ENCODE measurements at regions not wholly inside any gene's neighbourhood (a gene's known extent, or its start where the extent isn't known, plus 50 kb on each side); places are given as distances from the start of the nearest gene placed in this dataset.

- H4K8ac ChIP-seq (ENCODE audit: extremely low read depth, insufficient read depth, low read length) = no peak overlapping the region
- no peak overlapping the region for H2BK120ac ChIP-seq (replicated peaks; ENCODE audit: low read depth, low read length)
- H3K9ac ChIP-seq (replicated peaks in 1 of 4; ENCODE audit: extremely low read depth in 1 of 4, low read depth in 3 of 4, low read length in 3 of 4) = no peak overlapping the region
- FAIRE-seq (no peak), DNase-seq (ENCODE audit: low read depth in 1 of 2, low spot score in 2 of 2) (no peak)
- no peak overlapping the region for H2BK20ac ChIP-seq (ENCODE audit: low read length)
- H3K23ac ChIP-seq (ENCODE audit: insufficient read length) = no peak overlapping the region
- H4K5ac ChIP-seq (ENCODE audit: insufficient read length, low read depth, low read length) = no peak overlapping the region
- H4K91ac ChIP-seq (replicated peaks; ENCODE audit: insufficient read length, low read length) = no peak overlapping the region
- H3K14ac ChIP-seq (ENCODE audit: insufficient read length) = no peak overlapping the region
- H3K27ac ChIP-seq (ENCODE audit: low read depth, low read length) = no peak overlapping the region
- H3K9me3 ChIP-seq (ENCODE audit: insufficient read depth in 2 of 2, low read depth in 1 of 2, low read length in 1 of 2) = no peaks in the 10 kb centered on the region
- H3K4ac ChIP-seq (replicated peaks; ENCODE audit: insufficient read length, low read depth, low read length) = no peak overlapping the region
- no peak overlapping the region for H3K56ac ChIP-seq (replicated peaks; ENCODE audit: insufficient read length, low read depth, low read length)
- no peak overlapping the region for H3K4me2 ChIP-seq (ENCODE audit: insufficient read depth in 1 of 2, low read depth in 2 of 2, low read length in 2 of 2)
- ChIA-PET POLR2A (ENCODE audit: partially characterized antibody) (no interaction called here), CTCF (ENCODE audit: partially characterized antibody) (no interaction called here)
- no peak overlapping the region for H3K4me3 ChIP-seq (ENCODE audit: extremely low read depth in 1 of 4, insufficient read depth in 2 of 4, low read depth in 3 of 4, low read length in 4 of 4)
- H2AK5ac ChIP-seq (ENCODE audit: low read depth, low read length) = no peak overlapping the region
- H3K18ac ChIP-seq (ENCODE audit: extremely low read depth, low read length) = no peak overlapping the region
- no peak overlapping the region for H2BK15ac ChIP-seq (ENCODE audit: low read length)
- H2AFZ ChIP-seq (ENCODE audit: low read length) = no peak overlapping the region
- no peaks in the 10 kb centered on the region for H3K79me1 ChIP-seq (ENCODE audit: low read depth, low read length)
- H2BK12ac ChIP-seq (ENCODE audit: low read depth, low read length) = no peak overlapping the region
- no peaks in the 10 kb centered on the region for H3K4me1 ChIP-seq (replicated peaks in 1 of 4; ENCODE audit: control insufficient read depth in 3 of 4, insufficient read depth in 4 of 4, low read length in 3 of 4)
- H3K79me2 ChIP-seq (ENCODE audit: control insufficient read depth in 1 of 2, insufficient read depth in 2 of 2, low read length in 2 of 2) = no peaks in the 10 kb centered on the region
- 91% methylated on average over 9 of the region's 15 CpGs; no CpG with 5 or more reads in 1 of the 2 experiments for WGBS, 2 experiments (ENCODE audit: extremely low coverage in 1 of 2, insufficient coverage in 1 of 2, insufficient read length in 1 of 2, insufficient replicate concordance in 2 of 2, low coverage in 1 of 2, low lambda C conversion rate in 2 of 2, missing lambda C conversion rate in 1 of 2)
- H4K20me1 ChIP-seq (replicated peaks in 1 of 2; ENCODE audit: control insufficient read depth in 1 of 2, insufficient read depth in 2 of 2, low read length in 2 of 2) = no peaks in the 10 kb centered on the region
- no peaks in the 10 kb centered on the region for H3K27me3 ChIP-seq (replicated peaks in 1 of 4; ENCODE audit: control insufficient read depth in 3 of 4, extremely low read depth in 1 of 4, insufficient read depth in 3 of 4, low read length in 3 of 4)
- H2BK5ac ChIP-seq (ENCODE audit: low read depth, low read length) = no peak overlapping the region
- H3K36me3 ChIP-seq (ENCODE audit: control insufficient read depth in 2 of 4, insufficient read depth in 4 of 4, low read length in 3 of 4) = no peaks in the 10 kb centered on the region
- no peaks in the 10 kb centered on the region for H3K23me2 ChIP-seq (ENCODE audit: low read depth, low read length)
- TF ChIP-seq JUN (IDR thresholded peaks at IDR 0.05; ENCODE audit: low read depth, low read length) = no peak
- no peak for TF ChIP-seq POLR2AphosphoS5 (IDR thresholded peaks at IDR 0.05; ENCODE audit: low read depth, low read length)
- TF ChIP-seq ATF3 (IDR thresholded peaks at IDR 0.05; ENCODE audit: insufficient read depth, low read depth, low read length) = no peak
- no peak for TF ChIP-seq CHD2 (IDR thresholded peaks at IDR 0.05; ENCODE audit: low read length)
- no peak for TF ChIP-seq CEBPB (IDR thresholded peaks at IDR 0.05; ENCODE audit: low read depth, low read length)
- TF ChIP-seq POU5F1 (IDR thresholded peaks at IDR 0.05; ENCODE audit: low read depth, low read length) = no peak
- no peak for TF ChIP-seq MAFK (IDR thresholded peaks at IDR 0.05; ENCODE audit: low read depth, low read length)
- TF ChIP-seq CBX8 (IDR thresholded peaks at IDR 0.05; ENCODE audit: borderline replicate concordance, low read depth, low read length) = no peak
- TF ChIP-seq KDM5A (IDR thresholded peaks at IDR 0.05; ENCODE audit: low read length) = no peak
- TF ChIP-seq ZNF274 (IDR thresholded peaks at IDR 0.05; ENCODE audit: borderline replicate concordance, extremely low read depth, low read length) = no peak
- no peak for TF ChIP-seq BACH1 (IDR thresholded peaks at IDR 0.05; ENCODE audit: low read length)
- no peak for TF ChIP-seq SIN3A (conservative IDR thresholded peaks at IDR 0.05 in 1 of 2, IDR thresholded peaks at IDR 0.05 in 1 of 2; ENCODE audit: low read depth in 1 of 2, low read length in 2 of 2)
- no peak for TF ChIP-seq CTBP2 (IDR thresholded peaks at IDR 0.05; ENCODE audit: borderline replicate concordance, insufficient read depth, insufficient read length, low read length)
- no peak for TF ChIP-seq KDM1A (IDR thresholded peaks at IDR 0.05; ENCODE audit: borderline replicate concordance, low read length)
These were observed 98.8 kb downstream of the CRYBB2 start for GRCh38 chr22:25318081-25318823.

Data from H1 (cell line).